22Rv1 (cell line): ENCODE measurements at regions not wholly inside any gene's neighbourhood (a gene's known extent, or its start where the extent isn't known, plus 50 kb on each side); places are given as distances from the start of the nearest gene placed in this dataset.

Experiments
- H3K27ac ChIP-seq: fragments of 450-650 bp; 2 replicates; pipeline ENCODE4 v1.5.1; 2017
- CTCF ChIP-seq: fragments of 450-650 bp; IDR thresholded peaks from 2 replicates; pipeline ENCODE4 v1.5.1; 2017; ENCODE audit warnings: mild to moderate bottlenecking
- ZFX ChIP-seq: fragments of 450-650 bp; IDR thresholded peaks from 2 replicates; pipeline ENCODE4 v1.6.1; 2017; ENCODE audit warnings: antibody characterized with exemption, borderline replicate concordance

GRCh38 chr12:75592086-75592485 is 80.7 kb upstream of the KRR1 start:
- H3K27ac ChIP-seq: no peak overlapping the region
- TF ChIP-seq CTCF (no peak), ZFX (no peak)

DNA sequence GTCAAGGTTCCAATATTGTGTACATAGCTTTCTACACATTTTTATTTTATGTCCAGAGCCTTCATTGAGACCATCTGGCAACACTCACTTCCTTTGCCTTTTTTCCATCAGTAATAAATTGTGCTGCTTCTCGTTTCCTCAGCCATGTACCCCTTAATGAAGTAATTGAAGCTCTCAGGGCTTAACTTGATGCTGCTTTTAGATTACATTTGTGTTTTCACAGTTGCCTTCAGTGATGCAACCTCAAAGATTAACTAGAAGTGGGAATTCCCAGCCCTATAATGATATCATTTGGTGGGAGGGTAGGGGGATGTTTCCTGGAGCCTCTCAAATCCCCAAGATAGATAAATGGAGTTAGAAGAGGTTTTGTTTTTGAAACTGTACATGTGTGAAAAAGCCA is 80.2 kb upstream of the KRR1 start:
- no peak for TF ChIP-seq CTCF
- no peak overlapping the region for H3K27ac ChIP-seq

DNA sequence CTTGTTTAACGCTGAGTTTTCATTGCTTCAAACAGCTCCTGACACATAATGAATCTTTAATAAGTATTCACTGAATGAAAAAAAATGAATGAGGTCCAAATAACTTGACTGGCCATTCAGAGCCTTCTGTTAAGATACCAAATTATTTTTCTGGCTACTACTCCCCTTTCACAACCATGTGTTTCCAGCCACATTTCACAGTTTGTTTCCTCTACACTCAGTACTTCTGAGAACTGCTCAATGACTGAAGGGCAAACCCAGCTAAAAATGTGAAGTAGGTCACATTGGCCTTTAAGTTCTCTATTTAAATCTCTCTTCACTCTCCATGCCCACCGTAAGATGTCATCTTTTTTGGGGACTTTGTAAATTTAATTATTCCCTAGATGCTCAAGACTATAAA is 78.4 kb upstream of the KRR1 start:
- H3K27ac ChIP-seq: no peak overlapping the region
- no peak for TF ChIP-seq ZFX
- TF ChIP-seq CTCF: no peak

DNA sequence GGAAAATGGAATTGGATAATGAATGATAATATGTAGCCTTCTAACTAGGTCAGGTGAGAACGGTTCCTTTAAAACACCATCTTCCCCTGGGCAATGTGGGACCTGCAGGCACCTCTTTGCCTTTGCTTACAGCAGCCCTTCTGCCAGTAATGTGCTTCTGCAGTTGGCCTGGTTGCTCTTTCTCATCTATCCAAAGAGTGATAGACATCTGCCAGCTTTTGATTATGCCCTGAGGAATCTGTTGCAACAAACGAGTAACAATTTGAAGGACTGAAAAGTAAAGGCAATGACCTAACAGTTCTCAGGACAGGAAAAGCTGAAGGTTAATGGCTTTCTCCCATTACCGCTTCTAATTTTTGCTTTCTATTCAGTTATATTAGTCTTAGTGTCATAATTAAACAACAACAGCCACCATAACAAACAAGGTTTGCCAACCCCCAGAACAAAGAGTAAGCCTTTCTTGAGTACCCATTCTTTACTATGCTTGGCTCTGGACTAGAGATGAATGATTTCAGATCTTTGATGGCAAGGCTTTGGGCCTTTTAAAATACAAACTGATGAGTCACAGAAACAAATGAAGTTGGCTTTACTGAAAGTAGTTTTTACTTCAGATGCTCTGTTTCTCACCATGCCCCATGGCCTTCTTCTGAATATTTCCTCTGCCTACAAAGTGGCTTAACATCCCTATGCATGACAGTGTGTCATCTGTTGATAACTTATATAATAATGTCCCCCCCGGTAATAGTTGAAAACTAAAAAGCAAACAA is 76.1 kb upstream of the KRR1 start:
- no peak overlapping the region for H3K27ac ChIP-seq
- no peak for TF ChIP-seq CTCF
- no peak for TF ChIP-seq ZFX

DNA sequence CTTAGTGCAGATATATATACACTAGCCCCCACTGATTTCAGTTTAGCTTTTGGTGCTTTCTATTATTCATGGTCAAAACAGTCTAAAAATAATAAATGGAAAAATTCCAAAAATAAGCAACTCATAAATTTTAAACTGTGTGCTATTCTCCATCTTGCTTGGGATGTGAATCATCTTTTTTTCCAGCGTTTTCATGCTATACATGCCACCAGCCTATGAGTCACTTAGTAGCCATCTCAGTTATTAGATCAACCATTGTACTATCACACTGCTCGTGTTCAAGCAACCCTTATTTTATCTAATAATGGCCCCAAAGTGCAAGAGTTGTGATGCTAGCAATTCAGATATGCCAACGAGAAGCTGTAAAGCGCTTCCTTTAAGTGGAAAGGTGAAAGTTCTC is 73.9 kb upstream of the KRR1 start:
- TF ChIP-seq ZFX (no peak), CTCF (no peak)
- no peak overlapping the region for H3K27ac ChIP-seq

DNA sequence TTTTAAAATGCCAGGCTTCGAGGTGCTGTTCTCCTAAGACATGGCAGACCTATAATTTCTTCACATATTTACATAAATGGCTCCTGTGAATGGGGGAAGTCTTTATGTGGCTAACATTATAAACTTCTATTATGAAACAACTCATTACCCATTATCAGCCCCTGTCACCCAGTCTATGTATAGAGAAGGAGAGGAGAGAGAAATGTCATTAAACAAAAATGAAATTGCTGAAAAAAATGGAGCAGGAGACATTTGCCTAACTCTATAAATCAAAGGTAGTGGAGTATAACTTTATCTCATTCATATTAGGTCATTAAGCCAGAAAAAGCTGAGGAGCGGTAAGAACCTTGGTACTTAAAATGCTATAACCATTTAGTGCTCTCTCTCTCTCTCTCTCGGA is 71.9 kb upstream of the KRR1 start:
- H3K27ac ChIP-seq: no peak overlapping the region
- no peak for TF ChIP-seq CTCF
- no peak for TF ChIP-seq ZFX

DNA sequence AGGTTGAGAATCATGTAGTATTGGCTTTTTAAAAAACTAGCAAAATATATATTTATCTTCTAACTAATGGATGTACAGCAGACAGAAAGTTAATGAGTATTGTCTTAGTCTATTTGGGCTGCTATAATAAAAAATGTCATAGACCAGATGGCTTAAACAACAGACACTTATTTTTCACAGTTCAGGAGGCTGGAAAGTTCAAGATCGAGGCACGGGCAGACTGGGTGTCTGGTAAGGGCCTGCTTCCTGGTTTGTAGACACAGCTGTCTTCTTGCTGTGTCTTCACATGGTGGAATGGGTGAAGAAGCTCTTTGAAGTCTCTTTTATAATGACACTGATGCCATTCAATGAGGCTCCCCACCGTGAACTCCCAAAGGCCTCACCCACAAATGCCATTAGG is 70.1 kb upstream of the KRR1 start:
- no peak for TF ChIP-seq CTCF
- no peak overlapping the region for H3K27ac ChIP-seq
